Loucy (cell line): ENCODE measurements at regions not wholly inside any gene's neighbourhood (a gene's known extent, or its start where the extent isn't known, plus 50 kb on each side); places are given as distances from the start of the nearest gene placed in this dataset.

Experiments
- H2AFZ ChIP-seq: fragments of 200-600 bp; sonication (generic); 2 replicates; pipeline ENCODE4 v1.6.0; 2016; ENCODE audit warnings: antibody characterized with exemption, mild to moderate bottlenecking, low read length, moderate library complexity
- H3F3A ChIP-seq: fragments of 200-600 bp; 2 replicates; pipeline ENCODE4 v1.6.0; 2016; ENCODE audit warnings: antibody characterized with exemption, low read depth, mild to moderate bottlenecking
- H3K27me3 ChIP-seq: fragments of 200-600 bp; sonication (generic); 2 replicates; pipeline ENCODE4 v1.6.1; 2014; ENCODE audit warnings: low read length, mild to moderate bottlenecking; ENCODE audit not compliant: insufficient read depth, poor library complexity, severe bottlenecking
- H3K36me3 ChIP-seq: fragments of 200-600 bp; sonication (generic); 2 replicates; pipeline ENCODE4 v1.6.1; 2016; ENCODE audit warnings: low read length; ENCODE audit not compliant: insufficient read depth
- H3K4me1 ChIP-seq: fragments of 200-600 bp; sonication (generic); 2 replicates; pipeline ENCODE4 v1.5.1; 2014; ENCODE audit warnings: low read length, mild to moderate bottlenecking; ENCODE audit not compliant: insufficient read depth, poor library complexity, severe bottlenecking
- H3K4me2 ChIP-seq: fragments of 200-600 bp; sonication (generic); 2 replicates; pipeline ENCODE4 v1.6.0; 2014; ENCODE audit warnings: antibody characterized with exemption, low read length, low read depth, mild to moderate bottlenecking; ENCODE audit not compliant: poor library complexity, severe bottlenecking
- H3K4me3 ChIP-seq: fragments of 200-600 bp; sonication (generic); 2 replicates; pipeline ENCODE4 v1.5.1; 2014; ENCODE audit warnings: low read length, mild to moderate bottlenecking, mixed read lengths; ENCODE audit not compliant: poor library complexity, severe bottlenecking
- H3K79me2 ChIP-seq: fragments of 200-600 bp; sonication (generic); 2 replicates; pipeline ENCODE4 v1.6.1; 2014; ENCODE audit warnings: low read length; ENCODE audit not compliant: insufficient read depth
- H3K9ac ChIP-seq: fragments of 200-600 bp; sonication (generic); 2 replicates; pipeline ENCODE4 v1.6.0; 2014; ENCODE audit warnings: mild to moderate bottlenecking, low read depth, low read length, moderate library complexity; ENCODE audit not compliant: poor library complexity, severe bottlenecking
- H3K9me2 ChIP-seq: fragments of 200-600 bp; sonication (generic); replicated peaks from 2 replicates; pipeline ENCODE4 v1.6.1; 2016; ENCODE audit warnings: low read depth, low read length, mixed read lengths
- H3K9me3 ChIP-seq: fragments of 200-600 bp; sonication (generic); 2 replicates; pipeline ENCODE4 v1.6.1; 2014; ENCODE audit warnings: mild to moderate bottlenecking, antibody characterized with exemption, low read length, low read depth; ENCODE audit not compliant: insufficient read depth
- H4K20me1 ChIP-seq: fragments of 200-600 bp; sonication (generic); 2 replicates; pipeline ENCODE4 v1.6.0; 2014; ENCODE audit warnings: antibody characterized with exemption, low read length, mild to moderate bottlenecking; ENCODE audit not compliant: insufficient read depth, poor library complexity, severe bottlenecking
- EZH2phosphoT487 ChIP-seq: fragments of 200-600 bp; IDR thresholded peaks from 2 replicates; pipeline ENCODE4 v1.6.1; 2018; ENCODE audit warnings: antibody characterized with exemption, mild to moderate bottlenecking, moderate library complexity, borderline replicate concordance
- TF ChIP-seq, protein P1 (sequence below): fragments of 200-600 bp; sonication (generic); conservative IDR thresholded peaks from 2 replicates; pipeline ENCODE4 v1.5.1; 2014; ENCODE audit warnings: mild to moderate bottlenecking, antibody characterized with exemption, low read length

DNA sequence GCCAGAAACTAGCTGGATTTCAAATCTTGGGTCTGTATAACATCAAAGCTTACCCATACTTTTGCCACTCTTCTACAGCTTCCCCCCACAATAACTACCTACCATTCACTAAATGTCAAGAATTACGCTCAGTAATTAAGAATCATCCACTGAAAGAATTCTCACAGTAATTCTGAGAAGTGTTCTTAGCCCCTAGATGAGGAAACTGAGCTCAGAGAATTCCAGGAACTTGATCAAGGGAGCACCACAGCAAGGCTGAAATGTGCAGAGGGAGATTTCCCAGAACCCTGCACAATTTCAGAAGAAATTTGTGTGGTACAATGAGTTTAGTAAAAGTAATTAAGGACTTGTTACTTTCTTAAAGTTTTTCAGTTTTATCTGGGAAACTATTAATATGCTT is 194.5 kb upstream of the STK17B start:
- Histone ChIP-seq H3F3A (no peaks in the 10 kb centered on the region), H3K9me3 (no peaks in the 10 kb centered on the region), H4K20me1 (no peaks in the 10 kb centered on the region), H3K36me3 (no peaks in the 10 kb centered on the region), H2AFZ (no peak overlapping the region), H3K4me1 (no peaks in the 10 kb centered on the region), H3K4me3 (no peak overlapping the region), H3K4me2 (no peak overlapping the region), H3K9me2 (no peaks in the 10 kb centered on the region), H3K9ac (no peak overlapping the region), H3K27me3 (no peaks in the 10 kb centered on the region), H3K79me2 (no peaks in the 10 kb centered on the region)
- no peak for TF ChIP-seq EZH2phosphoT487
- TF ChIP-seq, protein P1, sequence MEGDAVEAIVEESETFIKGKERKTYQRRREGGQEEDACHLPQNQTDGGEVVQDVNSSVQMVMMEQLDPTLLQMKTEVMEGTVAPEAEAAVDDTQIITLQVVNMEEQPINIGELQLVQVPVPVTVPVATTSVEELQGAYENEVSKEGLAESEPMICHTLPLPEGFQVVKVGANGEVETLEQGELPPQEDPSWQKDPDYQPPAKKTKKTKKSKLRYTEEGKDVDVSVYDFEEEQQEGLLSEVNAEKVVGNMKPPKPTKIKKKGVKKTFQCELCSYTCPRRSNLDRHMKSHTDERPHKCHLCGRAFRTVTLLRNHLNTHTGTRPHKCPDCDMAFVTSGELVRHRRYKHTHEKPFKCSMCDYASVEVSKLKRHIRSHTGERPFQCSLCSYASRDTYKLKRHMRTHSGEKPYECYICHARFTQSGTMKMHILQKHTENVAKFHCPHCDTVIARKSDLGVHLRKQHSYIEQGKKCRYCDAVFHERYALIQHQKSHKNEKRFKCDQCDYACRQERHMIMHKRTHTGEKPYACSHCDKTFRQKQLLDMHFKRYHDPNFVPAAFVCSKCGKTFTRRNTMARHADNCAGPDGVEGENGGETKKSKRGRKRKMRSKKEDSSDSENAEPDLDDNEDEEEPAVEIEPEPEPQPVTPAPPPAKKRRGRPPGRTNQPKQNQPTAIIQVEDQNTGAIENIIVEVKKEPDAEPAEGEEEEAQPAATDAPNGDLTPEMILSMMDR: no peak

DNA sequence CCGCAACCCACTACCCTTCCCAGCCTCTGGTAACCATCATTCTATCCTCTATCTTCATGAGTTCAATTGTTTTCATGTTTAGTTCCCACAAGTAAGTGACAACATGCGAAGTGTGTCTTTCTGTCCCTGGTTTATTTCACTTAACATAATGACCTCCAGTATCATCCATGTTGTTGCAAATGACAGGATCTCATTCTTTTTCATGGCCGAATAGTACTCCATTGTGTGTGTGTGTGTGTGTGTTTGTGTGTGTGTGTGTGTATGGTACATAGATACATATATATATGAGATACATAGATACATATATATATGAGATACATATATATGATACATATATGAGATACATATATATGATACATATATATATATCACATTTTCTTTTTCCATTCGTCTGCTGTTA is 196.3 kb upstream of the STK17B start:
- Histone ChIP-seq H2AFZ (no peak overlapping the region), H4K20me1 (no peaks in the 10 kb centered on the region), H3K9ac (no peak overlapping the region), H3K36me3 (no peaks in the 10 kb centered on the region), H3K9me2 (no peaks in the 10 kb centered on the region), H3K9me3 (no peaks in the 10 kb centered on the region), H3K27me3 (no peaks in the 10 kb centered on the region), H3K4me2 (no peak overlapping the region), H3K79me2 (no peaks in the 10 kb centered on the region), H3K4me3 (no peak overlapping the region), H3F3A (no peaks in the 10 kb centered on the region), H3K4me1 (no peaks in the 10 kb centered on the region)
- TF ChIP-seq, protein P1: no peak
- no peak for TF ChIP-seq EZH2phosphoT487

DNA sequence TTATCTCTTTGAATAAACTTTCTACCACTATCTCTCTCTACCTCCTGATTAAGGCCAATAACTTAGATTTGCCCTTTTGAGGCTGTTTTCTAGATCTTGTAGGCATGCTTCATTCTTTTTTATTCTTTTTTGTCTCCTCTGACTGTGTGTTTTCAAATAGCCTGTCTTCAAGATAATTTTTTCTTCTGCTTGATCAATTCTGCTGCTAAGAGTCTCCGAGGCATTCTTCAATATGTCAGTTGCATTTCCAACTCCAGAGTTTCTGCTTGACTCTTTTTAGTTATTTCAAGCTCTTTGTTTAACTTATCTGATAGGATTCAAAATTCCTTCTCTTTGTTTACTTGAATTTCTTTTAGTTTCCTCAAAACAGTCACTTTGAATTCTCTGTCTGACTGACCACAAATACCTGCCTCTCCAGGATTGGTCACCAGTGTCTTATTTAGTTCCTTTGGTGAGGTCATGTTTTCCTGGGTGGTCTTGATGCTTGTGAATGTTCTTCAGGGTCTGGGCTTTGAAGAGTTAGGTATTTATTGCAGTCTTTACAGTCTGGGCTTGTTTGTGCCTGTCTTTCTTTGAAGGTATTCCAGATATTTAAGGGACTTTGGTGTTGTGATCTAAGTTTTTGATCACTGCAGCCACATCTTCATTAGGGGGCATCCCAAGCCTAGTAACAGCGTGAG is 197.3 kb upstream of the STK17B start:
- no peak for TF ChIP-seq EZH2phosphoT487
- TF ChIP-seq, protein P1: no peak
- no peaks in the 10 kb centered on the region for H3K4me1 ChIP-seq
- no peaks in the 10 kb centered on the region for H4K20me1 ChIP-seq
- no peaks in the 10 kb centered on the region for H3K9me3 ChIP-seq
- no peak overlapping the region for H2AFZ ChIP-seq
- no peaks in the 10 kb centered on the region for H3K27me3 ChIP-seq
- H3K9me2 ChIP-seq: no peaks in the 10 kb centered on the region
- no peaks in the 10 kb centered on the region for H3K79me2 ChIP-seq
- H3K4me3 ChIP-seq: no peak overlapping the region
- H3F3A ChIP-seq: no peaks in the 10 kb centered on the region
- H3K36me3 ChIP-seq: no peaks in the 10 kb centered on the region
- H3K9ac ChIP-seq: no peak overlapping the region
- H3K4me2 ChIP-seq: no peak overlapping the region
